ENCODE measurements at regions not wholly inside any gene's neighbourhood (a gene's known extent, or its start where the extent isn't known, plus 50 kb on each side); places are given as distances from the start of the nearest gene placed in this dataset.
"Not testable (repeated sequence)": the region's sequence is repeated elsewhere in the genome, so short reads cannot be mapped to it uniquely, and the experiment has no call there.

- ATAC-seq (ENCODE audit: low read depth) = no peak
- no peak for TF ChIP-seq CTCF (IDR thresholded peaks at IDR 0.05; ENCODE audit: poor library complexity, severe bottlenecking)
Measured at GRCh38 chr5:66284588-66285342, 140.7 kb downstream of the SREK1 start.

GRCh38 chr5:66285343-66285922, 141.3 kb downstream of the SREK1 start:
- Histone ChIP-seq H3K36me3 (ENCODE audit: low read depth) (no peaks in the 10 kb centered on the region), H3K9me3 (ENCODE audit: severe bottlenecking) (no peaks in the 10 kb centered on the region), H3K27me3 (ENCODE audit: insufficient read depth, poor library complexity, severe bottlenecking) (peaks cover 1% of the 10 kb centered on the region), H3K4me3 (ENCODE audit: severe bottlenecking) (no peak overlapping the region), H3K4me1 (ENCODE audit: insufficient read depth, poor library complexity, severe bottlenecking) (no peaks in the 10 kb centered on the region), H3K27ac (ENCODE audit: poor library complexity, severe bottlenecking) (no peak overlapping the region)
- TF ChIP-seq CTCF (IDR thresholded peaks at IDR 0.05; ENCODE audit: poor library complexity, severe bottlenecking) = no peak
- ATAC-seq (ENCODE audit: low read depth) = no peak
- DNase-seq (ENCODE audit: low spot score) = no peak

More at GRCh38 chr5:66284588-66285342, 140.7 kb downstream of the SREK1 start:
- no peak overlapping the region for H3K27ac ChIP-seq (ENCODE audit: poor library complexity, severe bottlenecking)
- no peak overlapping the region for H3K4me3 ChIP-seq (ENCODE audit: severe bottlenecking)
- H3K36me3 ChIP-seq (ENCODE audit: low read depth) = no peaks in the 10 kb centered on the region
- no peaks in the 10 kb centered on the region for H3K9me3 ChIP-seq (ENCODE audit: severe bottlenecking)
- peaks cover 6% of the 10 kb centered on the region for H3K27me3 ChIP-seq (ENCODE audit: insufficient read depth, poor library complexity, severe bottlenecking)
- DNase-seq (ENCODE audit: low spot score) = no peak
- no peaks in the 10 kb centered on the region for H3K4me1 ChIP-seq (ENCODE audit: insufficient read depth, poor library complexity, severe bottlenecking)

GRCh38 chr5:66291771-66292170, 147.7 kb downstream of the SREK1 start:
- no peak overlapping the region for H3K4me3 ChIP-seq (ENCODE audit: severe bottlenecking)
- H3K36me3 ChIP-seq (ENCODE audit: low read depth) = no peaks in the 10 kb centered on the region
- no peak for DNase-seq (ENCODE audit: low spot score)
- TF ChIP-seq CTCF (IDR thresholded peaks at IDR 0.05; ENCODE audit: poor library complexity, severe bottlenecking) = no peak
- H3K27ac ChIP-seq (ENCODE audit: poor library complexity, severe bottlenecking) = no peak overlapping the region
- H3K9me3 ChIP-seq (ENCODE audit: severe bottlenecking) = no peaks in the 10 kb centered on the region
- H3K27me3 ChIP-seq (ENCODE audit: insufficient read depth, poor library complexity, severe bottlenecking) = no peaks in the 10 kb centered on the region
- ATAC-seq (ENCODE audit: low read depth) = no peak
- H3K4me1 ChIP-seq (ENCODE audit: insufficient read depth, poor library complexity, severe bottlenecking) = no peaks in the 10 kb centered on the region

DNA sequence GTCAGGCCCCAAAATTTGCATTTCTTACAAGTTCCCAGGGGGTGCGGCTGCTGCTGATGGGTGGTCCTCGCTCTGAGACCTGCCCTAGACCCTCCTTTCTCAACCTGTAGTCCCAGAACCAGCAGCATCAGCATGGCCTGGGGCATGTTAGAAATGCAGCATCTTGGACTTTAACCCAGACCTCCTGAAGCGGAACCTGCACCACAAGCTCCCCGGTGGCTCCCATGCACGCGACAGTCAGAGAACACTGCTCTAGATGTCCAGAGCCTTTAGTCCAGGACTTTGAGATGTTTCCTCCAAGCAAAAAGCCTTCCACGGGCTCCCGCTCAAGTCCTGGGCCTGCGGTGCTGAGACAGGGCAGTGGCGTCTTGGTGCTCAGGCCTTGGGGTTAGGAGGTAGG, 149.8 kb downstream of the SREK1 start:
- H3K9me3 ChIP-seq (ENCODE audit: severe bottlenecking); H3K4me3 ChIP-seq (ENCODE audit: severe bottlenecking); H3K4me1 ChIP-seq (ENCODE audit: insufficient read depth, poor library complexity, severe bottlenecking); H3K27ac ChIP-seq (ENCODE audit: poor library complexity, severe bottlenecking); H3K36me3 ChIP-seq (ENCODE audit: low read depth); ATAC-seq (ENCODE audit: low read depth); DNase-seq (ENCODE audit: low spot score); H3K27me3 ChIP-seq (ENCODE audit: insufficient read depth, poor library complexity, severe bottlenecking): not testable (repeated sequence)

DNA sequence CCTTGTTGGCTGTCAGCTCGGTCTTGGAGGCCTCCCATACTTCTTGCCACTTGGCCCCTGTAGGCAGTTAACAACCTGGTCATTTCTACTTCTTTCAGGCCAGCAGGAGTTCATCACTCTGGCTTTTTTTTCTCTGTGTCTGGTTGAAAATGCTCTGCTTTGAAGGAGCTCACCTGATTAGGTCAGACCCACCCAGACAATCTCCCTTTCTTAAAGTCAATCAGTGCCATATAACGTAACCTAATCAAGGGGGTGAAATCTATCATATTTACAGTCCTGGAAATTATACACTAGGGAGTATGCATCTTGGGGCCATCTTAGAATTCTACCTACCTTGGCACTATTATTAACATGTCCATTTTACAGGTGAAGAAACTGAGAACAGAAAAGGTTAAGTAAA, 155.4 kb downstream of the SREK1 start:
- H3K27ac ChIP-seq (ENCODE audit: poor library complexity, severe bottlenecking) = no peak overlapping the region
- H3K9me3 ChIP-seq (ENCODE audit: severe bottlenecking) = no peaks in the 10 kb centered on the region
- H3K27me3 ChIP-seq (ENCODE audit: insufficient read depth, poor library complexity, severe bottlenecking) = no peaks in the 10 kb centered on the region
- no peak overlapping the region for H3K4me3 ChIP-seq (ENCODE audit: severe bottlenecking)
- H3K4me1 ChIP-seq (ENCODE audit: insufficient read depth, poor library complexity, severe bottlenecking) = no peaks in the 10 kb centered on the region
- TF ChIP-seq CTCF (IDR thresholded peaks at IDR 0.05; ENCODE audit: poor library complexity, severe bottlenecking) = no peak
- no peak for DNase-seq (ENCODE audit: low spot score)
- ATAC-seq (ENCODE audit: low read depth) = no peak
- no peaks in the 10 kb centered on the region for H3K36me3 ChIP-seq (ENCODE audit: low read depth)

Measured in RWPE2 (cell line).